ENCODE measurements at regions not wholly inside any gene's neighbourhood (a gene's known extent, or its start where the extent isn't known, plus 50 kb on each side); places are given as distances from the start of the nearest gene placed in this dataset.

DNA sequence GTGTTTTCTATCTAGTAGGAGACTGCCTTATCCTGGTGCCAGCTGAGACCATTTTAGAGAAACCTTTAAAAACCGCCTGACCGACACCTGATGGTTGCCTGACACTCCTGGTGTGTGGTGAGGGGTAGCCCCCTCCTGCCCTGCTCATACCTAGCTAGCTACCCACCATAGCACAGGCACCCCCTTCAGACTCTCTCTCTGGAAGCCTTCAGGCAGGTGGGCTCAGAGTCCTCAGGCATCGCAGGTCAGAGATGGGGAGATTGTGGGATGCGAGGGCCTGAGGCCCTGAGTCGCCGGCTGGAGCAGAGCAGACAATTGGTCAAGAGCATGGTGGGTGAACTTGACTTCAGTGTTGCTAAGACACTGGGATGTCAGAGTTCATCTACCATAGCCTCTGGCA, 424.6 kb downstream of the BRD1 start:
- H3K9me3 ChIP-seq (ENCODE audit: control insufficient read depth, insufficient read depth, low read length): peaks cover 59% of the 10 kb centered on the region
- no peak overlapping the region for H3K4me3 ChIP-seq (ENCODE audit: insufficient read depth, low read depth, low read length)
- no peak overlapping the region for H2BK120ac ChIP-seq (ENCODE audit: low read depth, low read length)
- no peak overlapping the region for H3K9ac ChIP-seq (ENCODE audit: low read depth, low read length)
- H3K36me3 ChIP-seq (ENCODE audit: control insufficient read depth, insufficient read depth, low read length): no peaks in the 10 kb centered on the region
- no peaks in the 10 kb centered on the region for H4K20me1 ChIP-seq (ENCODE audit: insufficient read depth, low read length)
- H3K14ac ChIP-seq (replicated peaks; ENCODE audit: low read depth, low read length): no peak overlapping the region
- H4K91ac ChIP-seq (ENCODE audit: insufficient read depth, low read depth, low read length): no peak overlapping the region
- no peaks in the 10 kb centered on the region for H3K27me3 ChIP-seq (ENCODE audit: control insufficient read depth, insufficient read depth, low read length)
- no peaks in the 10 kb centered on the region for H3K9me1 ChIP-seq (ENCODE audit: insufficient read depth, low read length)
- H3K23ac ChIP-seq (ENCODE audit: low read depth, low read length): no peak overlapping the region
- ATAC-seq (ENCODE audit: low read depth) (no peak), DNase-seq (no peak)
- TF ChIP-seq POLR2A (IDR thresholded peaks at IDR 0.05; ENCODE audit: low read depth, low read length) (no peak), NFE2L2 (IDR thresholded peaks at IDR 0.05; ENCODE audit: low read depth, low read length) (no peak), FOS (IDR thresholded peaks at IDR 0.05; ENCODE audit: low read depth, low read length) (no peak), RCOR1 (IDR thresholded peaks at IDR 0.05; ENCODE audit: insufficient replicate concordance, low read length) (no peak), RFX5 (IDR thresholded peaks at IDR 0.05; ENCODE audit: low read depth, low read length) (no peak), MAZ (IDR thresholded peaks at IDR 0.05; ENCODE audit: borderline replicate concordance, low read depth, low read length) (no peak)
- TF ChIP-seq, protein P1, sequence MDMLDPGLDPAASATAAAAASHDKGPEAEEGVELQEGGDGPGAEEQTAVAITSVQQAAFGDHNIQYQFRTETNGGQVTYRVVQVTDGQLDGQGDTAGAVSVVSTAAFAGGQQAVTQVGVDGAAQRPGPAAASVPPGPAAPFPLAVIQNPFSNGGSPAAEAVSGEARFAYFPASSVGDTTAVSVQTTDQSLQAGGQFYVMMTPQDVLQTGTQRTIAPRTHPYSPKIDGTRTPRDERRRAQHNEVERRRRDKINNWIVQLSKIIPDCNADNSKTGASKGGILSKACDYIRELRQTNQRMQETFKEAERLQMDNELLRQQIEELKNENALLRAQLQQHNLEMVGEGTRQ (IDR thresholded peaks at IDR 0.05; ENCODE audit: low read depth, low read length): no peak
- no peak overlapping the region for H4K5ac ChIP-seq (ENCODE audit: low read depth, low read length)
- no peaks in the 10 kb centered on the region for H3K4me1 ChIP-seq (ENCODE audit: control insufficient read depth, insufficient read depth, low read length)
- ChIA-PET POLR2A (ENCODE audit: unreplicated experiment) (no interaction called here), CTCF (interaction anchor here (0.6 kb wide), 1 partner anchor 467 kb away, joined by 3 read pairs; no protein-coding TSS in a partner anchor)
- no peak overlapping the region for H3K18ac ChIP-seq (ENCODE audit: low read depth, low read length)
- no peak overlapping the region for H3K4ac ChIP-seq (ENCODE audit: low read depth, low read length)
- H3K27ac ChIP-seq (ENCODE audit: insufficient read depth, low read length): no peak overlapping the region
- H2AK5ac ChIP-seq (ENCODE audit: low read depth, low read length): no peak overlapping the region
- no peak overlapping the region for H4K8ac ChIP-seq (ENCODE audit: low read depth in 2 of 2, low read length in 2 of 2)
- dilution Hi-C loops (cut with HindIII; ENCODE audit: low sequenced_read_pairs, unreplicated experiment): no loop called here
- H2BK15ac ChIP-seq (ENCODE audit: low read depth, low read length): no peak overlapping the region
- H2BK5ac ChIP-seq (ENCODE audit: low read depth, low read length, poor library complexity, severe bottlenecking): no peak overlapping the region
- no peak overlapping the region for H2AFZ ChIP-seq (replicated peaks; ENCODE audit: low read length, poor library complexity)
- no peak overlapping the region for H3K56ac ChIP-seq (ENCODE audit: extremely low read depth, insufficient read depth, low read length)
- no peaks in the 10 kb centered on the region for H3K79me1 ChIP-seq (ENCODE audit: low read depth in 1 of 2, low read length in 2 of 2)
- no peak overlapping the region for H2AK9ac ChIP-seq (replicated peaks; ENCODE audit: low read depth, low read length, poor library complexity)
- in situ Hi-C loops (cut with MboI; ENCODE audit: low sequenced_read_pairs): no loop called here
- no peak overlapping the region for H2BK20ac ChIP-seq (ENCODE audit: low read depth, low read length)
- BruUV-seq (replicated peaks): no TSS peak
- WGBS, 2 experiments (ENCODE audit: extremely low coverage in 2 of 2, insufficient read length in 1 of 2): no CpG with 5 or more reads among the region's 6 CpGs
- no peak overlapping the region for H3K4me2 ChIP-seq (ENCODE audit: low read depth, low read length)
- intact Hi-C loops (cut with micrococcal nuclease): no loop called here

All from IMR-90 (cell line).